Heart right ventricle (tissue), 16 donors: ENCODE measurements at regions not wholly inside any gene's neighbourhood (a gene's known extent, or its start where the extent isn't known, plus 50 kb on each side); places are given as distances from the start of the nearest gene placed in this dataset.

Source experiments
- ATAC-seq, 8 donors: fragments of 200-7000 bp; cut with Tn5 transposase; one replicate each; pipeline ENCODE4 v1.9.1; 2020; ENCODE audit warnings: mild to moderate bottlenecking in 8 of 8, moderate library complexity in 8 of 8, moderate number of reproducible peaks in 1 of 8
- DNase-seq, 2 donors: peaks; one replicate each; pipeline ENCODE4 v3.0.0-alpha.2; 2020
- H3K27ac ChIP-seq, 10 donors: fragments of 200-600 bp; sonication (generic) in 2 of 10; one replicate each; pipeline versions ENCODE4 v1.5.0 to v1.8.0; 2020 to 2022; ENCODE audit warnings: mild to moderate bottlenecking in 3 of 10
- H3K27me3 ChIP-seq, 7 donors: fragments of 200-600 bp; one replicate each; pipeline ENCODE4 v1.8.0; 2021 to 2022; ENCODE audit warnings: mild to moderate bottlenecking in 2 of 7
- H3K36me3 ChIP-seq, 9 donors: fragments of 200-600 bp; sonication (generic) in 1 of 9; one replicate each; pipeline versions ENCODE4 v1.5.0 to v1.8.0; 2020 to 2022; ENCODE audit warnings: mild to moderate bottlenecking in 2 of 9
- H3K4me1 ChIP-seq, 9 donors: fragments of 200-600 bp; sonication (generic) in 1 of 9; one replicate each; pipeline versions ENCODE4 v1.5.0 to v1.8.0; 2020 to 2022; ENCODE audit warnings: mild to moderate bottlenecking in 4 of 9
- H3K4me3 ChIP-seq, 10 donors: fragments of 200-600 bp; sonication (generic) in 2 of 10; one replicate each; pipeline versions ENCODE4 v1.5.0 to v1.8.0; 2020 to 2022; ENCODE audit warnings: mild to moderate bottlenecking in 7 of 10, moderate library complexity in 2 of 10
- H3K9me3 ChIP-seq, 11 donors: fragments of 200-600 bp in 10 of 11; sonication (generic) in 2 of 11; one replicate each; pipeline versions ENCODE4 v1.5.0 to v1.8.0; 2013 to 2022; ENCODE audit warnings: mild to moderate bottlenecking in 2 of 11, control low read depth in 1 of 11, moderate library complexity in 1 of 11
- CTCF ChIP-seq, 9 donors: fragments of 200-600 bp; sonication (generic) in 2 of 9; IDR thresholded peaks; one replicate each; pipeline versions ENCODE4 v1.5.0 to v1.8.0; 2021 to 2022; ENCODE audit warnings: antibody characterized with exemption in 9 of 9, mild to moderate bottlenecking in 5 of 9, moderate library complexity in 1 of 9
- whole genome bisulfite sequencing, 2 donors: extraction: QIAGEN DNeasy Blood & Tissue Kit; methylation state at CpG; one replicate each; pipeline ENCODE4 v1.1.7; 2013; ENCODE audit warnings: inconsistent platforms in 1 of 2; 5-methylcytosine and 5-hydroxymethylcytosine counted together
- intact Hi-C, 10 donors: fragments of 100-400 bp; cut with DNase I; formaldehyde crosslinking; loops; one replicate each; pipeline versions ENCODE4 v1.11.1 to v1.14.2; 2022
- donor health status: Arrhythmogenic right ventricular cardiomyopathy.
- donor health status: ischemic (EF 13 %, LVEDD 7.1; RV severe dilation, severe dysfunction).
- donor health status: healthy with polysubstance abuse.
- donor health status: DM: no; HTN: yes; CAD: no.
- donor health status: DM: no; HTN: no; CAD: no.
- donor health status: ischemic (EF 25% LVEDD 6.9; RV normal size, moderate dysfunction).
- donor health status: ischemic (EF 25% LVEDD 5.7; RV mildly dilated, moderate dysfunction).
- donor health status: healthy.
- donor health status: DM: yes; HTN: yes; CAD: no.
- donor health status: Ischemic cardiomyopathy.
- donor health status: ischemic (EF 35%, LVEDD 5.7; RV mildly dilated, moderate dysfunction).
- donor health status: nonischemic (EF 11% LVEDD 7.7; RV severe dilation, severe dysfunction).
- donor health status: DM: yes; HTN: yes; CAD: no.
- donor health status: PGD.
- donor health status: ischemic (EF 29% LVEDD 5.4; RV normal size, mild dysfunction).
- donor health status: nonischemic (EF 23%, LVEDD 6.1; RV moderate dilation, normal function).

- no peak overlapping the region for H3K27ac ChIP-seq
- no peak for DNase-seq
- no peaks in the 10 kb centered on the region for H3K4me1 ChIP-seq
- 95 to 100% methylated on average over 1 of the region's 1 CpG for WGBS, 2 donors
- no peak for TF ChIP-seq CTCF (IDR thresholded peaks at IDR 0.05)
- H3K9me3 ChIP-seq, result peaks cover 0 to 18% (median 0%) of the 10 kb centered on the region in 11 donors
- H3K27me3 ChIP-seq, result no peaks in the 10 kb centered on the region
- ATAC-seq, result no peak
- H3K36me3 ChIP-seq, result no peaks in the 10 kb centered on the region
- peak overlapping the region in 1 of 10 donors; percentile 3 for H3K4me3 ChIP-seq
- intact Hi-C loops, result loop anchor here in 1 of 10 donors (5.0 kb wide), 1 partner anchor 1818 kb away; no protein-coding TSS in a partner anchor
Observed at GRCh38 chrX:113429011-113429410, 588.4 kb upstream of the AMOT start.

GRCh38 chrX:113422323-113422722, 581.7 kb upstream of the AMOT start:
- Histone ChIP-seq H3K36me3 (no peaks in the 10 kb centered on the region), H3K4me3 (no peak overlapping the region), H3K27me3 (no peaks in the 10 kb centered on the region), H3K27ac (no peak overlapping the region), H3K9me3 (peaks cover 0 to 7% (median 0%) of the 10 kb centered on the region in 11 donors), H3K4me1 (no peaks in the 10 kb centered on the region)
- intact Hi-C loops, result no loop called here
- WGBS, 2 donors, result 84 to 89% methylated on average over 4 of the region's 4 CpGs
- no peak for TF ChIP-seq CTCF (IDR thresholded peaks at IDR 0.05)
- no peak for DNase-seq
- no peak for ATAC-seq

- no peaks in the 10 kb centered on the region for H3K27me3 ChIP-seq
- no peaks in the 10 kb centered on the region for H3K36me3 ChIP-seq
- H3K4me1 ChIP-seq, result no peaks in the 10 kb centered on the region
- H3K4me3 ChIP-seq, result no peak overlapping the region
- intact Hi-C loops, result no loop called here
- DNase-seq (no peak), ATAC-seq (no peak)
- 64 to 67% methylated on average over 1 of the region's 1 CpG for WGBS, 2 donors
- peaks cover 0 to 10% (median 0%) of the 10 kb centered on the region in 11 donors for H3K9me3 ChIP-seq
- TF ChIP-seq CTCF (IDR thresholded peaks at IDR 0.05), result no peak
- H3K27ac ChIP-seq, result no peak overlapping the region
Observed at GRCh38 chrX:113421432-113421831, 580.8 kb upstream of the AMOT start.

GRCh38 chrX:113412106-113412505, 571.5 kb upstream of the AMOT start:
- no peak for DNase-seq
- H3K4me1 ChIP-seq, result no peaks in the 10 kb centered on the region
- no peak overlapping the region for H3K4me3 ChIP-seq
- no peak overlapping the region for H3K27ac ChIP-seq
- no peak for ATAC-seq
- intact Hi-C loops, result loop anchor here in 1 of 10 donors (10.0 kb wide), 1 partner anchor 473 kb away; no protein-coding TSS in a partner anchor
- TF ChIP-seq CTCF (IDR thresholded peaks at IDR 0.05), result no peak
- H3K9me3 ChIP-seq, result peaks cover 0 to 4% (median 0%) of the 10 kb centered on the region in 11 donors
- 55 to 60% methylated on average over 1 of the region's 1 CpG for WGBS, 2 donors
- H3K36me3 ChIP-seq, result no peaks in the 10 kb centered on the region
- H3K27me3 ChIP-seq, result peaks cover 0 to 4% (median 0%) of the 10 kb centered on the region in 7 donors
